ENCODE measurements at regions not wholly inside any gene's neighbourhood (a gene's known extent, or its start where the extent isn't known, plus 50 kb on each side); places are given as distances from the start of the nearest gene placed in this dataset.

DNA sequence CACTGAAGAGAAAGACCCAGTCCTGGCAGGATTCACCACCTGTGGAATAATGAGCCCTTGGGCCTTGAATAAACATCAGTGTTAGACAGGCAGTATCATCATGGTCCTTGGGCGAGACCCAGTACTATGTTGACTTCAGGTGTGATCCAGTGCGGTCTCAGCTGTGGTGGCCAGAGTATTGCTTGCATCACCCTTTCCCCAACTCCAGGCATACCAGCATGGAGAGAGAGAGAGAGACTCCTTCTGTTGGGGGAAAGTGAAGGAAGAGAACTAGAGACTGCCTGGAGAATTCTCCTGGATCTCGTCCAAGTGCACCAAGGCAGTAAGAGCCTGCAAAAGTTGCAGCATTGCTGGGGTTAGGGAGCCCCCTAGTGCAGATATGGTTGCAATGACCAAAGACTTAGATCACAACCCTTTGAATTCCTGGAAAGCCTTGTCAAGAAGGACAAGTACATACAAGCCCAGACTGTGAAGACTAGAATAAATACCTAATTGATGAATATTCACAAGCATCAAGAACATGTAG, 61.1 kb upstream of the VAMP7 start:
- H2AFZ ChIP-seq (replicated peaks; ENCODE audit: low read length, poor library complexity) = no peak overlapping the region
- H2BK120ac ChIP-seq (ENCODE audit: low read depth, low read length) = no peak overlapping the region
- peak; percentile 91 for TF ChIP-seq RAD21 (IDR thresholded peaks at IDR 0.05; ENCODE audit: low read length)
- TF ChIP-seq CHD1 (IDR thresholded peaks at IDR 0.05; ENCODE audit: low read depth, low read length) = no peak
- TF ChIP-seq RCOR1 (IDR thresholded peaks at IDR 0.05; ENCODE audit: insufficient replicate concordance, low read length) = no peak
- TF ChIP-seq RFX5 (IDR thresholded peaks at IDR 0.05; ENCODE audit: low read depth, low read length) = no peak
- TF ChIP-seq, protein P1, sequence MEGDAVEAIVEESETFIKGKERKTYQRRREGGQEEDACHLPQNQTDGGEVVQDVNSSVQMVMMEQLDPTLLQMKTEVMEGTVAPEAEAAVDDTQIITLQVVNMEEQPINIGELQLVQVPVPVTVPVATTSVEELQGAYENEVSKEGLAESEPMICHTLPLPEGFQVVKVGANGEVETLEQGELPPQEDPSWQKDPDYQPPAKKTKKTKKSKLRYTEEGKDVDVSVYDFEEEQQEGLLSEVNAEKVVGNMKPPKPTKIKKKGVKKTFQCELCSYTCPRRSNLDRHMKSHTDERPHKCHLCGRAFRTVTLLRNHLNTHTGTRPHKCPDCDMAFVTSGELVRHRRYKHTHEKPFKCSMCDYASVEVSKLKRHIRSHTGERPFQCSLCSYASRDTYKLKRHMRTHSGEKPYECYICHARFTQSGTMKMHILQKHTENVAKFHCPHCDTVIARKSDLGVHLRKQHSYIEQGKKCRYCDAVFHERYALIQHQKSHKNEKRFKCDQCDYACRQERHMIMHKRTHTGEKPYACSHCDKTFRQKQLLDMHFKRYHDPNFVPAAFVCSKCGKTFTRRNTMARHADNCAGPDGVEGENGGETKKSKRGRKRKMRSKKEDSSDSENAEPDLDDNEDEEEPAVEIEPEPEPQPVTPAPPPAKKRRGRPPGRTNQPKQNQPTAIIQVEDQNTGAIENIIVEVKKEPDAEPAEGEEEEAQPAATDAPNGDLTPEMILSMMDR (conservative IDR thresholded peaks at IDR 0.05; ENCODE audit: low read depth, low read length) = peak; percentile 72
- peak; percentile 70 for TF ChIP-seq SMC3 (IDR thresholded peaks at IDR 0.05; ENCODE audit: low read depth, low read length)
- TF ChIP-seq MAZ (IDR thresholded peaks at IDR 0.05; ENCODE audit: borderline replicate concordance, low read depth, low read length) = no peak
- H3K23ac ChIP-seq (ENCODE audit: low read depth, low read length) = no peak overlapping the region
- no peak overlapping the region for H3K9ac ChIP-seq (ENCODE audit: low read depth, low read length)
- H3K27ac ChIP-seq (ENCODE audit: insufficient read depth, low read length) = no peak overlapping the region
- no peak overlapping the region; the same call in 1 of the 2 replicates for H2BK20ac ChIP-seq (ENCODE audit: low read depth, low read length)
- in situ Hi-C loops (cut with MboI; ENCODE audit: low sequenced_read_pairs) = loop anchor here (10.0 kb wide), 1 partner anchor 725 kb away; no protein-coding TSS in a partner anchor
- no peaks in the 10 kb centered on the region for H3K9me1 ChIP-seq (ENCODE audit: insufficient read depth, low read length)
- H2BK5ac ChIP-seq (ENCODE audit: low read depth, low read length, poor library complexity, severe bottlenecking) = no peak overlapping the region
- H4K5ac ChIP-seq (ENCODE audit: low read depth, low read length) = no peak overlapping the region
- H3K14ac ChIP-seq (replicated peaks; ENCODE audit: low read depth, low read length) = no peak overlapping the region
- no CpG with 5 or more reads among the region's 3 CpGs for WGBS, 2 experiments (ENCODE audit: extremely low coverage in 2 of 2, insufficient read length in 1 of 2)
- no peaks in the 10 kb centered on the region for H3K36me3 ChIP-seq (ENCODE audit: control insufficient read depth, insufficient read depth, low read length)
- BruUV-seq (replicated peaks) = no TSS peak
- no peak overlapping the region for H3K4ac ChIP-seq (ENCODE audit: low read depth, low read length)
- ChIA-PET POLR2A (ENCODE audit: unreplicated experiment) (no interaction called here), CTCF (no interaction called here)
- H3K4me1 ChIP-seq (ENCODE audit: control insufficient read depth, insufficient read depth, low read length) = no peaks in the 10 kb centered on the region
- no peak overlapping the region for H3K4me3 ChIP-seq (ENCODE audit: insufficient read depth, low read depth, low read length)
- peak; percentile 95 for ATAC-seq (ENCODE audit: low read depth)
- no peaks in the 10 kb centered on the region for H3K9me3 ChIP-seq (ENCODE audit: control insufficient read depth, insufficient read depth, low read length)
- H2AK9ac ChIP-seq (replicated peaks; ENCODE audit: low read depth, low read length, poor library complexity) = peak overlapping the region; percentile 5
- no peak overlapping the region for H3K4me2 ChIP-seq (ENCODE audit: low read depth, low read length)
- no peaks in the 10 kb centered on the region for H4K20me1 ChIP-seq (ENCODE audit: insufficient read depth, low read length)
- no peaks in the 10 kb centered on the region for H3K27me3 ChIP-seq (ENCODE audit: control insufficient read depth, insufficient read depth, low read length)
- H3K56ac ChIP-seq (ENCODE audit: extremely low read depth, insufficient read depth, low read length) = no peak overlapping the region
- no peak overlapping the region for H2AK5ac ChIP-seq (ENCODE audit: low read depth, low read length)
- no peak overlapping the region for H3K18ac ChIP-seq (ENCODE audit: low read depth, low read length)
- DNase-seq = peak; percentile 85
- H3K79me1 ChIP-seq (ENCODE audit: low read depth in 1 of 2, low read length in 2 of 2) = no peaks in the 10 kb centered on the region
- no peak overlapping the region; a peak in 1 of 4 replicates for H4K8ac ChIP-seq (ENCODE audit: low read depth in 2 of 2, low read length in 2 of 2)
- no peak overlapping the region for H2BK15ac ChIP-seq (ENCODE audit: low read depth, low read length)
- intact Hi-C loops (cut with micrococcal nuclease) = loop anchor here (1.0 to 2.0 kb wide), 3 partner anchors 603 to 902 kb away; partner anchors contain the start of gene VBP1
- dilution Hi-C loops (cut with HindIII; ENCODE audit: low sequenced_read_pairs, unreplicated experiment) = no loop called here
- no peak overlapping the region for H4K91ac ChIP-seq (ENCODE audit: insufficient read depth, low read depth, low read length)
